Myocyte (in vitro differentiated cells): ENCODE measurements at regions not wholly inside any gene's neighbourhood (a gene's known extent, or its start where the extent isn't known, plus 50 kb on each side); places are given as distances from the start of the nearest gene placed in this dataset.
"Not testable (repeated sequence)": the region's sequence is repeated elsewhere in the genome, so short reads cannot be mapped to it uniquely, and the experiment has no call there.

ENCODE experiments used
- DNase-seq: peaks from one replicate; pipeline ENCODE4 v3.0.0-alpha.2; 2012; ENCODE audit warnings: low read depth

DNA sequence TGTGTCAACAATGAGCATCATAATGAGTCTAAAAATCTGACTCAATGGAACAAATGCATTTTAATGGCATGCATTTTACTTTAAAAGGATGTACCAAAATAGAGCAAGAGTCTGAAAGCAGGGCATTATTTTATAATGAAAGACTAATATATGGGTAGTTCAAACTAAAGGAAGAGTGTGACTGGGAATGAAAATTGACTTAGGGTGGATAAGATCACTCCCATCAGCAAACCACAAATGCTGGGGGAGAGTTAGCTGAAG, 114.7 kb downstream of the SOX4 start:
- DNase-seq, result no peak

DNA sequence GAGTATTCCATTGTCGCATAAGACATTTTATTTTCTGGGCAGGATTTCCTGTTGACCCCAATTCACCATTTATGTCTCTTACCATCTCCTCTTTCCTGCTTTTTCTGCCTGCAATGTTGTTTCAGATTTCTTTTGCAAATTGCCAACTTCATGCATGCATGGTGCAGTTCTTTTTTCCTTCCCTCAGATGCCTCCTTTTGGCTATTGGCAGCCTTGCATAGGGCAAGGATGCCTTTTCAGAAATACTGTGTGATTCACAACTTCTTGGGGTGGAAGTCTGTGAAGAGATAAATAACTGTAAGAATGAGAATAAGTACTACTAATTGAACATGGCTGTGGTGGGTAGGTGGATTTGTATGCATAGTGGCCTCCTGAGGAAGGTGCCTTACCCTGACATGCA, 116.7 kb downstream of the SOX4 start:
- DNase-seq, result no peak

DNA sequence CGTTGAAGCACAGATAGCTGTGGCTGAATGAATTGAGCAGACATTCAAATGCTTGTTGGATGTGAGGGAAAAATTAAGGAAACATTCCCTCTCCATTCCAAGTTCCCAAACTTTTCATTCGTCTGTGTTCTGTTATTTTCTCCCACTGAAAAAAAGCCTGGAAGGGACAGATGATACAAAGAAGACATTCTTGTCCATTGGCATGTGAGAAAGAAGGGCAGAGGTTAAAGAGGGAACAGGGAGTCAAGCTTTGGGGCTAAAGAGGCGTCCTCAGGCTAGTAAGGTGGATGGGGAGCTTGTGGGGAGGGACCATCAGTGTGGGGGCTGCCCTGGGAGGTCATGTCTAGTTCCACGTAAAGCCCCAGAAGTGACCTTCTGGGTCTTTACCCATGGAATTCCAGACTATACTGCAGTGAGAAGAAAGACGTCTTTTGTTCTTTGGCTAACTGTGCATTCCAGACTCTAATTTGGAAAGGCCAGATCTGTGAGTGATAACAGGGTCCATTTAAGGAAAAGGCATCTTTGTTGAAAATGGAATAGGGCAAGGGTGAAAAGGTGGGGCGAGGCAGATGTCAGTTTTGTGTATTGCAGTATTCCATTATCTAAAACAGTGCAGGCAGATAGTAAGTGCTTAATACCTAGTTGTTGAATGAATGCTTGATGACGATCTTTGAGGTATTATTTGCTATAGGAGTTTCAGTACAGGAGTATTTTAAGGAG, 117.5 kb downstream of the SOX4 start:
- DNase-seq, result no peak

DNA sequence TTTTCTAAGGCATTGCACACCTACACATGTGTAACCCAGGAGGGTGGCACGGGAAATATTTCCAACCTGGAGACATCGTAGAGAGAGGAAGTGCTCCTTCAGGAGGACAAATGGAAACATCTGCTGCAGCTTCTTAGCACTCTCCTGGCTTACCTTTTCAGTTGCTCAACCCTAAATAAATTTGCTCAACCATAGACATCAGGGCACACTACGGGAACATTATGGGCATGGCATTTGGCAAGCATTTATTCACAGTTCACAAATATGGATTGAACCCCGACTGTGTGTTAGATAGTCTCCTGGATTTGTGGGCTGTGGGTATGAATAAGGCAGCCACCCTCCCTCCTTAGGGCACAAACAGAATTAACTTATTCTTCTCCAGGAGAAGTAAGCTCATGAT, 118.7 kb downstream of the SOX4 start:
- DNase-seq, result no peak

DNA sequence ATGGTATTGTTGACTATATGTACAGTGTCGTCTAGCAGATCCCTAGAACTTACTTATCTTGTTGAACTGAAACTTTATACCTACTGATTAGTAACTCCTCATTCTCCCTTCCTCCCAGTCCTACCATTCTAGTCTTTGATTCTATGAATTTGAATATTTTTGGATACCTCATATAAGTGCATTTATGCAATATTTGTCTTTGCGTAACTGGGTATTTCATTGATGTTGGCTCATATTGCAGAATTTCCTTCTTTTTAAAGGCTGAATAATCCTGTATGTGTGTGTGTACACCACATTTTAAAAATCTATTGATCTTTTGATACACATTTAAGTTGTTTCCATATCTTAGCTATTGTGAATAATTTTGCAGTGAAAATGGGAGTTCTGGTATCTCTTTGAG, 119.9 kb downstream of the SOX4 start:
- DNase-seq, result no peak

DNA sequence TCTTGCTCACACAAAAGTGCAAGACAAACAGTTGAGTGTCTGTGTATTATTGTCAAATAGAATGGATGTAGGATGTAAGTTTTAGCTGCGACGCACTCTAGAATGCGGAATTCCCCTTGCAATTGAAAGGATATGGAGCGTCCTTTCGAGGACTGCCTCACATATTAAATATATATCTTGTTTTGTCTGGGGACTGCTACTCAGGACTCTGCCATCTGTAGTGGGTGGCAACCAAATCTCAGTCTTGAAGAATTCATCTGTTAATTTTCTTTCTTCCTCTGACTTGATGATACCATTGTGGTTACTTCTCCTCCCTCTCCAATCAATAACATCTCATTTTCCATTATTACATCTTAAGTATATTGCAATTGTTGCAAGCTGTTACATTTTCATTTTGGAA, 121.6 kb downstream of the SOX4 start:
- no peak for DNase-seq

DNA sequence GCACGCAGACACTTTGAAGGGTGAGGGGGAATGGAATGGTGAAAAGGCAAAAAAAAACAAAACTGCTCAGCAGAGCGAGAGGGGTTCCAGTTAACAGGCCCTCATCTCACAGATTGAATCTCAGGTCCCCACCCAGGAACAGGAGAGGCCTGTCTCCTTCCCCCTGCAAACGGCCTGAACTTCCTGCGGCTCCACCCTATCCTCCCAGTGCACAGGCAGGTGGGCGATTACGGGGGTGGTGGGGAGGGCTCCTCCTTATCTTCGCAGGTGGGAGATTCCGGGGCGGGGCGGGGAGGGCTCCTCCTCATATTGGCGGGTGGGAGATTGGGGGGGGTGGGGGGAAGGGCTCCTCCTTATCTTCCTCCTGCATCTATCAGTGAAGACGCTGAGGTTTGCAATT, 129.0 kb downstream of the SOX4 start:
- no peak for DNase-seq

DNA sequence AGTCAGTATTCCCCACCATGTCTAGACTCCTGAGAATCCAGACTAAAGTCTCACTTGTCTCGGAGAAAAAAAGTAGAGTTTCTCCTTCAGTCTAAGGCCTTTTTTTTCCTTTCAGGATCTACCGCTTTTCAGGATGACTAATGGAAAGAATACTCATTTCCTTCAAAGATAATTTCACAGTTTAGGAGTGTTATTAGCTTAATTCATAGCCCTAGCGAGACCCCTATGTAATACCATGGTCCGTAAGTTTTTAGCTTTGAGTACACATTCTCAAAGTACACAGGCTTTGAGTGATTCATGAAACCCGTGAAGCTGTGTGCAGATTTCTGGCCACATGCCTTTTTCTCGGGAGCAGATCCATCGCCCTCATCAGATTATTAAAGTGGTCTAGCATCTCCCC, 133.1 kb downstream of the SOX4 start:
- no peak for DNase-seq

DNA sequence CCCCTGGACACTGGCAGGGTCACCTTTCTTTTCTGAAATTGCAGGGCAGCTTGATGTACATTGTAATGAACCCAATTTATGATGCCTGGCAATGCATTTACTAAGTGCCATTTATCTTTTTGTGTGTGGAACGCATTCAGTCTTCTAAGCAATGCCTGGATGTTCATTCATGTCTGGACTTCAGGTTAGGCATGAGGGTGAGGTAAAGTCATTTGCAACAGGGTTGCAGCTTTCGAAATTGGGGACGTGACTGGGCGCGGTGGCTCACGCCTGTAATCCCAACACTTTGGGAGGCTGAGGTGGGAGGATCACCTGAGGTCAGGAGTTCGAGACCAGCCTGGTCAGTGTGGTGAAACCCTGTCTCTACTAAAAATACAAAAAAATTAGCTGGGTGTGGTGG, 134.6 kb downstream of the SOX4 start:
- DNase-seq, result no peak

DNA sequence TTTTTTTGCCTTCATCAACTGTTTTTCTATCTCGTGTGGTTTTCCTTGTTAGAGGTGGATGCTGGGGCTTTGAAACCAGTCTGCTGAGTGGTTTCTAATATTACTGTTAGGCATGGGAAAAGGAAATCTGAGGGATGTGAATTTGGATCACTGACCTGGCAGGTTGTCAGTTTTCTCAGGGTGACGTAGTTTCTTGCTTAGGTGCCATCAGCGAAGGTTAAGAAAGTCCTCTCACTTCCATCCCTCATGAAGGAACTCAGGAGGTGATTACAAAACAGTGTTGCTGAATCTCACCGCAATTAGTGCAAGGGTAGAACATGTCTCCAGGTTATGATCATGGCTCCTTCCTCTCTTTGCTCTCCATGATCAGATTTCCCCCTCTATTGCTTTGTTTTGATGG, 135.9 kb downstream of the SOX4 start:
- no peak for DNase-seq

DNA sequence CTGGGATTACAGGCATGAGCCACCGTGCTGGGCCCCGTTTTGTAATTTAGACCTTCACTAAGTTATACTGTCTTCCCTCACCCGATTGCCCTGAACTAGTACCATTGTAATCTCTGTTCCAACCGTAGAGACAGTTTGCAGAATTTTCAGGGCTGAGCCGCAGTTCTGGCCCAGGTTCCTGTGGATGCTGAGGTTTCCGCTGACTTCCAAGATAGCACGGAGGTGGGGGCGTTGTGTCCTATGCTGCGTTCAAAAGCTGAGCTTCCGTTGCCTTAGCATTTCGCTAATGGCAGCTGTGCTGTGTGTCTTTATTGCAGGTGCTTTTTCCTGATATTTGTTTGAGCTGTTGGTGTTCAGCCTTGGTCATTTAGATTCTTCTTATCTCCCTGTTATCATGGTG, 137.0 kb downstream of the SOX4 start:
- DNase-seq, result no peak

DNA sequence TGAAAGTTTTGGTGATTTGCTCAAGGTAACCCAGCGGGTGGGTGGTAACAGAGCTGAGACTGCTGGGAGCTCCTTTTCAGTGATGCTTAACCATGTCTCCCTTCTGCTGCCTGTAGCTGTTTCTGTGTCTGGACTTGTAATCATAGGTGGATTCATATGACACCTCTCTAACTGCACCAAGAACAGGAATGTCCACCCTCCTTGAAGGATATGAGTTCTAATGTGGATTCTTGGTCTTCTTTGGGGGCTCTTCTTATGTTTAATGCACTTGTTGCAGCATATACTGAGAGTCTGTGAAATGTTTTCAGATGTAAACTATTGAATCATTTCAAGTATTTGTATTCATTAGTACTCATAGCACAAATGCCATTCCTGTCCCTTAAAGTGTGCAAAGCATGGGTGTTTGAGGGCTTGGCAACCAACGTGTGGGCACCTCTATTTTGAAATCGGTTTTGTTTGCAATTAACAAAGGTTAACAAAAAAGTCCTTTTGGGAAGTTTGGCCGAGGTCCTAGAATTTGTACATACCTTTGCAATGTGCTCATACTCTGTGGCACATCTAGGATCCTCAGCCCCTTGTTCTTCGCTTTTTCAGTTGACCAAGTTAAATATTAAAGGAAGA, 138.0 kb downstream of the SOX4 start:
- DNase-seq, result peak; percentile 24

DNA sequence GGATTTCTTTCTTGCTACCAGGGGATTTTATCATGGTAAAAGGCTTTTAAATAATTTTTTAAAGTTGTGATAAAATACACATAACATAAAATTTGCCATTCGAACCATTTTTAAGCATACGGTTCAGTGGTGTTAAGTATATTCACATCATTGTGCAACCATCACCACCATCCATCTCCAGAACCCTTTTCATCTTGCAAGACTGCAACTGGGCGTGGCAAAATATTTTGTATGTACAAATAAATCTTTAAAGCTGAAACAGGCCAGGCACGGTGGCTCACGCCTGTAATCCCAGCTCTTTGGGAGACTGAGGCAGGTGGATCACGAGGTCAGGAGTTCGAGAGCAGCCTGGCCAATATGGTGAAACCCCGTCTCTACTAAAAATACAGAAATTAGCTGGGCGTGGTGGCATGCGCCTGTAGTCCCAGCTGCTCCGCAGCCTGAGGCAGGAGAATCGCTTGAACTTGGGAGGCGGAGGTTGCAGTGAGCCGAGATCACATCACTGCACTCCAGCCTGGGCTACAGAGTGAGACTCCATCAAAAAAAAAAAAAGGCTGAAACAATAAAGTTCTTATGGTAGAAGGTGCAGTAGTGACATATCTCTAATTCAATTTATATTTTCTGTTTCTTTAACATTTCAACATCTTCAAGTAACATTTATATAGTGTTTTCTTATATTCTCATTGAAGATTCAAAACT, 138.6 kb downstream of the SOX4 start:
- DNase-seq, result not testable (repeated sequence)

DNA sequence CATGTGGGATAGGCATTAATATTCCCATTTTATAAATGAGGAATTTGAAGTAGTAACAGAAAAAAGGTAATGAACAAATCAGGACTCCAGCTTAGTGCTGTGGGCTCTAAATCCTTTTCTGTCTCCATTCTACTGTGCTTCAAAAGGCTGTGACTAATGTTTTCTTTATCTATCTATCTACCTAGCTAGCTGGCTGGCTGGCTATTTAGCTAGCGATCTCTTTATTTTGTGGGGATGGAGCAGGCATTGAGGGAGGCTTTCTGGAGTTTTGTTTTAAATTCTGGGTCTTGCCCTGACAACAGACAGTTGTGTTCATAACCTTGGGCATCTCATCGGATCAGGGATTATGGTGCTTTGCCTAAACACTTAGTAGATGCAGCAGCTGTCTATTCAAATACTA, 139.2 kb downstream of the SOX4 start:
- no peak for DNase-seq

DNA sequence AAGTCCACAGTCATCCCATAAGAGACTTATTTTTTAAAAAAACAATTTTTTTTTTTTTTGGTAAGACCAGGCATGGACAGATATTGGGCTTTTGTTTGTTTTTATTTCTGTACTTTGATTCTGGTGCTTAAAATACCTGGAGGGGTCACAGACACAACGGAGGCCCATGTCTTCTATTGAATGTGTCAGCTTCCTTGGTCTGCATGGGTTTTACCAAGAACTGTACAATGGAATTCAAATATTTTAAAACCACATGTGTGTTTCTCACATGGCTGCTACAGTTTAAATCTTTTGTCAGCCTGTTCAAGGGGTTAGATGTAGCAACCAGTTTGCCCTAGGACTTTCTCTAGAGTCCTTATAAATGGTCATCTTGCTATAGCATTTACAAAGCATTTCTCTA, 139.8 kb downstream of the SOX4 start:
- no peak for DNase-seq

DNA sequence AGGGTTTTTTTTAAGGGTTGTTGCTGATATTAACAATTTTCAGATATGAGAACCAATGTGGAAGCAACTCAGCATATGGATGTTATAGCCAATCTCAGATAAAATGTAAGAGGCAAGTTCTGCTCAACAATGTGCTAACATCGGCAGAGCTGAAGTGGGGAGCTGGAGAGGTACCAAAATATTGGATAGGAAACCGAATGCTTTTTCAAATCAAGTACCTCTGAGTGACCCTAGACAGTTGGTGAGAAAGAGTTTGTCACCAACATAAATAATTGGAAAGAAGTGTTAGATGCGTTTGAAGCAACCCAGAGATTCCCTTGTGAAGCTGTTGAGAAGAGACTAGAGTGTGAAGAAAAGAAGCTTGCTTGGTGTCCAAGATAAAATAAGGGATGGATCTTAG, 140.7 kb downstream of the SOX4 start:
- no peak for DNase-seq

DNA sequence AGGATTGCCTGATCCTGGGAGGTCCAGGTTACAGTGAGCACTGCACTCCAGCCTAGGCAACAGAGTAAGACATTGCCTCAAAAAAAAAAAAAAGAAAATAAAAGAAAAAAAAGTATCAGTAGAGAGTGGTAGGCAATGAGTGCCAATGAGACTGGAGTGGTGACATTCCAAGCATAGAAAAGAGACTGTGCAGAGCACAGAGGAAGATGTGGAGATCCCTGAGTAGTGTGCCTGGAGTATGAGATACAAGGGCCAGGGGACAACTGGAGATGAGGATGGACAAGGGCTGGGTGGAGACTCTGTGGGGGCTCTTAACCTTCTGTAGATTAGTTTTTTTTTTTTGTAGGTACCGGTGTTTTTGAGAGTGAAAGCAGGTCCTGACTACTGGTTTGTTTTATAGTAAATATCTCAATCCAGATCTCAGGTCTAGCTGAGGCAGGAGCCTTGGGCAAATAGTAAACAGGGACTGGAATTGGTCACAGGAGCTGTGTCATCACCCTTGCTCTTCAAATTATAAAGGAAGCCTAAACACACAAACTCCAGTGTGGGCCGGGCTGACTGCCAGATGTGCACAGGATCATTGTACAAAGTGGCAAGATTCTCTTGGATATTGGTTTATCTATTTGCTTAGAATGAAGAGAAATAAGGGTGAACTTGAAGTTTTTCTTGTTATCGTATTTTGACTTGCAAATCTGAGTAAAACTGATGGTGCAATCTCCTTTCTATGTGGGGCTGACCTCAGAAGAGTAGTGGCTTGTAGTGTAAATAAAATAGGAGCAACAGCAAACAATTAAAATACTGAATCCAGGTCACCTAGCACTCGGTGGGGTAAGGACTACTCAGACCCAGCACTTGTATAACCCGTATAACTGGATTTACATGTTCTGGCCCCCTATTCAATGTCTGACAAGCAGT, 144.9 kb downstream of the SOX4 start:
- no peak for DNase-seq

DNA sequence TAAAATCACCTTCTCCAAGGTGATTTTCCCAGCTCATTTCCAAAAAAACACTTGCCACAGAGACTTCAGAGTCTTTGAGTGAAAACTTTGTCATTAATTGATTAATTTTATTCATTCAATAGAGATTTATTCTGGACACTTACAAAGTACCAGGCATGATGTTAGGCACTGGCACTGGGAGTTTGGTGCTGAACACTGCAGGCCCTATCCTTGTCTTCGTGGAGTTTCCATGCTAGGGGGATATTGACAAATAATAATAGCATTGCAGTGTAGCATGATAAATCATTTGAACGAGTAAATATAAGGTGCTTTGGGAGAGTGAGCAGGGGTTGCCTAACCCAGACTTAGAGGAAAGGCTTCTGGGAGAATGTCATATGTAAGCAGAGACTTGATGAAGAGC, 145.7 kb downstream of the SOX4 start:
- no peak for DNase-seq

DNA sequence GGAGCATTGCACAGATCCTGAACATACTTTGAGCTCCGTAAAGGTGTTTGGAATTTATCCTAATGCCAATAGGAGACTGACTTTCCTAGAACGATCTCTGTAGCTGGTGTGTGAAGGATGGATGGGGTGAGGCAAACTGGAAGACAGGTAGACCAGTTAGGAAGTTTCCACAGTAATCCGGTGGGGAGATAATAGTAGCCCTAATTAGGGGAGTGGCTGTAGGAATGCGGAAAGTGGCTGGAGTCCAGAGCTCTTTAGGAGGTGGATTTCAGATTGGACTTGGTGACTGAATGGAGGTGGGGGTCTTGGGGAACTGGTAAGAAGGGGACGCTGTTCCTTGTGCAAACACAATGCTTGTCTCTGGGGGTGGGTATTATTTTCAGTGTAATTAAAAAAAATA, 146.3 kb downstream of the SOX4 start:
- DNase-seq, result no peak

DNA sequence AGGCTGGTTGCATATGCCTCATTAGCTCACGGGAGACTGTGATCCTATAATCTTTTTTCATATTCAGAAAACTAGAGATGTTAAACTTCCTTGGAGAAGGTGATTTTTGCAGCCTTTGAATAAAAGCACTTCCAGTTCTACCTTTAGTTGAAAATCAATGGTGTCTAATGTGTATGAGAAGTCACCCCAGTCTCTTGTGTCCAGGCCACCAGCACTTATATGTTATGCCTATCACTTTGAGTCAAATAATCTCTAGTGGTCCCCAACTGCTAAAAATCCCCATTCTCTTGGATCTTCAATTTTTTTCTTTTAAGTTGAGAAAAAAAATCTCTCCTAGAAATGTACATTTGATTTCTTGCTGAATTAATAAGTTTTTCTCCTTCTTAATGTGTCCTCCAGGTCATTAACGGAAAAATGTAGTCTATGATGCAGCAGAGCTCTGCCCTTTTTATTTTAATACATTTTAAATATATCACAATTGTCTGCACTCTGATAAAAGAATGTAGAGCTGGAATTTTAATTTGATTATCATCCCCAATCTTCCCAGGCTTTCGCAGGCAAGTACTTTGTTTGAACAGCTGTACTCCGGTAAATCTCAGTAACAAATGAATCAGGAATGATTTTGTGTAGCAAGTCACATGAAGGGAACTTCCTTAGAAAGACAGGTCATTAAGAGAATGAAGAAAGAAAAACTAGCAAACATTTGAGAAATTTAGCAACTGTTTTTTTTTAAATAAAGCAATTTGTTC, 147.0 kb downstream of the SOX4 start:
- peak; percentile 31 for DNase-seq
